HG03064 (cell line): ENCODE measurements at regions not wholly inside any gene's neighbourhood (a gene's known extent, or its start where the extent isn't known, plus 50 kb on each side); places are given as distances from the start of the nearest gene placed in this dataset.
"Not testable (repeated sequence)": the region's sequence is repeated elsewhere in the genome, so short reads cannot be mapped to it uniquely, and the experiment has no call there.

Source experiments
- ATAC-seq: cut with Tn5 transposase; IDR thresholded peaks from one replicate; pipeline ENCODE4 v1.9.1; 2021; ENCODE audit warnings: low read depth; ENCODE audit not compliant: unreplicated experiment

GRCh38 chr9:74117731-74118130, 379.4 kb upstream of the RORB start:
- ATAC-seq: no peak

GRCh38 chr9:74120061-74120460, 377.1 kb upstream of the RORB start:
- ATAC-seq: no peak

- ATAC-seq: no peak
These were observed 376.7 kb upstream of the RORB start for GRCh38 chr9:74120470-74120869.

GRCh38 chr9:74122216-74122615, 374.9 kb upstream of the RORB start:
- ATAC-seq: no peak

- ATAC-seq: no peak
These were observed 374.5 kb upstream of the RORB start for GRCh38 chr9:74122661-74123060.

- no peak for ATAC-seq
These were observed 371.2 kb upstream of the RORB start for GRCh38 chr9:74125941-74126340.

- no peak for ATAC-seq
These were observed 364.1 kb upstream of the RORB start for GRCh38 chr9:74132986-74133385.

- no peak for ATAC-seq
These were observed 363.2 kb upstream of the RORB start for GRCh38 chr9:74133921-74134320.

- no peak for ATAC-seq
These were observed 359.0 kb upstream of the RORB start for GRCh38 chr9:74138182-74138581.

GRCh38 chr9:74140141-74140540, 357.0 kb upstream of the RORB start:
- no peak for ATAC-seq

GRCh38 chr9:74147906-74148305, 349.2 kb upstream of the RORB start:
- no peak for ATAC-seq

- peak; percentile 99 for ATAC-seq
These were observed 324.3 kb upstream of the RORB start for GRCh38 chr9:74172874-74173273.

- ATAC-seq: no peak
These were observed 323.9 kb upstream of the RORB start for GRCh38 chr9:74173284-74173683.

GRCh38 chr9:74197771-74198170, 299.4 kb upstream of the RORB start:
- ATAC-seq: not testable (repeated sequence)

- no peak for ATAC-seq
These were observed 292.1 kb upstream of the RORB start for GRCh38 chr9:74205056-74205455.

- ATAC-seq: no peak
These were observed 278.6 kb upstream of the RORB start for GRCh38 chr9:74218385-74219063.

GRCh38 chr9:74220327-74220726, 276.8 kb upstream of the RORB start:
- ATAC-seq: no peak

GRCh38 chr9:74236857-74237256, 260.3 kb upstream of the RORB start:
- no peak for ATAC-seq

- no peak for ATAC-seq
These were observed 251.2 kb upstream of the RORB start for GRCh38 chr9:74245866-74246497.

- ATAC-seq: no peak
These were observed 241.6 kb upstream of the RORB start for GRCh38 chr9:74255489-74255984.

GRCh38 chr9:74275872-74276508, 221.1 kb upstream of the RORB start:
- no peak for ATAC-seq

- peak; percentile 94 for ATAC-seq
These were observed 219.6 kb upstream of the RORB start for GRCh38 chr9:74277532-74277931.
